ENCODE measurements at regions not wholly inside any gene's neighbourhood (a gene's known extent, or its start where the extent isn't known, plus 50 kb on each side); places are given as distances from the start of the nearest gene placed in this dataset.

- no peak for DNase-seq
These were observed 70.9 kb upstream of the LGALSL start for GRCh38 chr2:64383016-64383591.

DNA sequence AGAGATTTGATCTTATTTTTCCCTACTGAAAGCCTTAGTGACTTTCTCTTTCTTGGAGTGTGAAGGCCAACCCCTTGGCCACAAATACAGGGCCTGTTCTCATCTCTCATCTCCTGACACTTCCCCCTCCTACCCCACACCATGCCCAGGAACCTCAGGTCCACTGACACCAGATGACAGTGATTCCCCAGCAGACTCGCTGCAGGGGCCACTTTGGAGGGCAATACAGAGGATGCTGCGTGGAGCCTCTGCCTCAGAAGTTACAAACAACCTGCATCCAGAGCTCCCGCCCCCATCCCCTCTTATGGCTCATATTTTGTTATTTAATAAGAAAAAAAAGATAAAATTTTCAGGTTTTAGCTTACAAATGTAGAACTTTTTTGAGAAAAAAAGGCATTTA, 70.1 kb upstream of the LGALSL start:
- DNase-seq = no peak

- no peak for DNase-seq
These were observed 67.3 kb upstream of the LGALSL start for GRCh38 chr2:64386676-64387075.

- DNase-seq = no peak
These were observed 63.4 kb upstream of the LGALSL start for GRCh38 chr2:64390586-64390985.

GRCh38 chr2:64391424-64391823, 62.5 kb upstream of the LGALSL start:
- DNase-seq = no peak

GRCh38 chr2:64391940-64392339, 62.0 kb upstream of the LGALSL start:
- no peak for DNase-seq

DNA sequence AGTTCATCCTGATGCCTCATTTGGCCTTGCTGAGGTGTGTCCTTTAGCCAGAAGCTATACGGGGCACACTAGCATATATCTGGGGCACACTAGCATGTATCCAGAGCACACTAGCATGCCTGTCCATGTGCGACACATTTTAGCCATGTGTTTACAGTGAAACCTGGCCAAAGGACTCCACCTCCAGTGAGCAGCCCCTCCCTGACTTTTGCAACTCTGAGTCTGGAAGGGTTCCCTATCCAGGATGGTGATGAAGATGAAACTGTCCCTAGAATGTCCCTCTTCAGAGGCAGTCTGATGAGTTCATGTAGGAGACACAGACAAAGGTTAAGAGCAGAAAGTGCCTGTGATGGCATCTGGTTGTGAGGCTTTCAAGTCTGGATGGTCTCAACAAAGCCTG, 61.4 kb upstream of the LGALSL start:
- no peak for DNase-seq

GRCh38 chr2:64393383-64394010, 60.5 kb upstream of the LGALSL start:
- no peak for DNase-seq

- DNase-seq = no peak
These were observed 59.8 kb upstream of the LGALSL start for GRCh38 chr2:64394153-64394552.

DNA sequence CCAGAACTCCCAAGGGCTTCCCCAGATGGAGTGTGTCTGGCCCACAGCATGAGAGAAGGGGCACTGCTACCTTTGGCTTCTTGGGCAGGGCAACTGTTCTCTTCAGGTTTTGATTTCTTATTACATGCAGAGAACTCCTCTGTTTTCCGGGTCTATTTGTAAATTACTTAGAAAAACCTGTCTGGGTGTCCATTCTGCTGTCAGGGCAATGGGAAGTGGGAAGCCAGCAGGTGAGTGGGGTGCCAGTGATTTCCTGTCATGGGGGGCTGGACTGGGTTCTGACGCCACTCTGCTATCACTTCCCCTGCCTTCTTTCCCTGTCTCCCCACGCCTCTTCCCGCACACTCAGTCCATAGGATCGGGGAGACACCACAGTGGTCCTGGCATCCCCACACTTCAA, 58.0 kb upstream of the LGALSL start:
- DNase-seq = no peak

DNA sequence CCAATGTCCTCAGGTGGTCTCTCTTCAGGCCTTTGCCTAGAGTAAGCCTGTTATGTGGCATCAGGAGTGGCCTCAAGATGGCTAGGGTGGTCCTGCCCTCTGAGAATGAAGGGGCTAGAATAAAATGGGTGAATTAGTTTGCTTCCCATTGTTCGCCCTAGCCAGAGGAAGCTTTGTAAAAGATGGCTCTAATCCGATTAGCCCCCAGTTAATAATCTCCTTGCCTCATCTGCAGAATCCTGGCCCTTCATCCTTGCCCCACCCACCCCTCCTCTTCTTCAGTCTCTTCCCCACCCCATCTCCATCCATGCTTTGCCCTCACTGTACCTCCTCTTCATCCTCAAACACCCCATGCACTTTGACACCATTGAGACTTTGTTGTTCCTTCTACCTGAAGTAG, 57.4 kb upstream of the LGALSL start:
- no peak for DNase-seq

GRCh38 chr2:64398516-64399129, 55.3 kb upstream of the LGALSL start:
- no peak for DNase-seq

GRCh38 chr2:64399521-64399920, 54.4 kb upstream of the LGALSL start:
- no peak for DNase-seq

DNA sequence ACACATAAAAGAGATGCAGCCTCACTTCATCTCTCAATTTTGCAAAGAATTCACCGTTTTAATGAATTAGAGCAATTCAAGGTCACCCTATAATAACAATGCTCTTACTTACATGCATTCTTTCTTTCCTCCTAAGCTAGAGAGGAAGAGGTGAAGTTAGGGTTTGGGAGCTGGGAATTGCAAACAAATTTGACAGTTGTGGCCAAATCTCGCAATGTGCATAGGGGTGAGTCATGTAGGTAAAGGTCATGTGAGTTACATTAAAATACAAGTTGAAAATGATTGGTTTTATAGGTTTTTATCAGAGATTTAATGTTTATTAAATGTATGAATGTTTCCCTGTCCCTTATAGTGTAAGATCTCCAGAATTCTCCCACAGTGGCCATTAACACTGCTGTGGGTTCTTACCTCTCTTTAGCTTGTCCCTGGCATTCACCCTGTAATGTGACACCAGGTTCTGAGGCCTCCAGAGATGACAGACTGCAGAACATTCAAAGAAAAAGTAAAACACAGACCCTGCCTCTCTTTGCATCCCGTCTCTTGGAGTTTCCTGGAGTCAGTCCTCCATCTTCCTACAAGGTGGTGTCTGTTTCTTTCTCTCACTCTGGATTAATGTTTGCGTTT, 53.7 kb upstream of the LGALSL start:
- DNase-seq = no peak

- DNase-seq = no peak
These were observed 53.0 kb upstream of the LGALSL start for GRCh38 chr2:64400733-64401528.

DNA sequence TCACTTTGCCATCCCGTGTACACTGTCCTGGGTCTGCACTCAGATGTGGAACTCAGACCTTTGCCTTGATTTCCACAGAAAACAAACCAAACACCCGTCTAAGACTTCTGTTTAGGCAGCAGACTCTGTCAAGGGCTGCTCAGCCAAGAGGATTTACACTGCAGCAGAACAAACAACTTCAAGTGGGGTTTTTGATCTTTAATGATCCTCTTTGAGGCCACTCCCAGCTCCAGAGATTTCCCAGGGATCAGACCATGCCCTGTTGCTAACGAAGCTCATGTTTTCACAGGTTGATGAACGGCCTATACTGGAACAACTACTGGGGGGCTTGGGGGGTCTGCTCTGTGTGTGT, 52.5 kb upstream of the LGALSL start:
- DNase-seq = peak; percentile 71

DNA sequence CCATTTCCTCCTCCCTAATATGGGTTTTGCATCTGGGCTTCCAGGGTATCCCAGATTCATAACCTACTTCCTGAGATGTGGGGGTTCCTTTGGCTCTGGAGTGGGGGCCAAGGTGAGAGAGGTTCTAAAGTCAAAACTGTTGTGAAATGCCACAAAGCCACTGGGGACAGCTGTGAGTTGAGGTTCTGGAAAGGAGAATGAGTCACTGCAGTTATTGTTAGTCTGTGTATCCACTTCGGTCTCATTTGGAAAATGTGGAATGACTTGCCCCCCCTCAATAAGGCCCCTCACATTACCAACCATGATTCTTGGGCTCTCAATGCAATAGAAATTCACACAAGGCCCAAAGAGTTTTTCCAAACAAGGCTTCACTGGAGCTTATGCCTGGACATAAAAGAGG, 51.1 kb upstream of the LGALSL start:
- DNase-seq = no peak

DNA sequence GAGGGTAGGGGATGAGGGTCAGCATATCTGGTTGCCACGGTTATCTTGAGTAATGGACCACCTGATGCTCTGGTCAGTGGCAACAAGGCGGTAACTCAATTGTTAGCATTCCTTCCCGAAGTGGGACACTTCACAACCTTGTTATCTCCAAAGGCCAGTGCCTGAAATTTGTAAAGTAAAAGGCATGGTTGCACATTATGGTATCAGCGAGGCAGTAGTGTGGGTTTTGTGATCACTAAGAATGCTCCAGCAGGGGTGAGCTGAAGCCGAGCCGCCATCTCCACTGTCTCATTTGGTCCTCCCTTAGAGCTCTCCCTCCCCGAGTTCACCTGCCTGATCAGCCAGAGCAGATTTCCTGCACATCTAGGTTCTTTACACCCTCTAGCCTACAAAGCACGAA, 50.5 kb upstream of the LGALSL start:
- DNase-seq = no peak

- peak; percentile 91 for DNase-seq
These were observed 49.8 kb upstream of the LGALSL start for GRCh38 chr2:64404002-64404731.

Data from NCI-H2029 treated with DMSO at 0.1 percent for 48 hours (cell line).